Endothelial cell of umbilical vein (primary cell): ENCODE measurements at regions not wholly inside any gene's neighbourhood (a gene's known extent, or its start where the extent isn't known, plus 50 kb on each side); places are given as distances from the start of the nearest gene placed in this dataset.

Experiments used
- BruUV-seq: library from RNA; stranded (reverse); fragments of 400-500 nt; replicated peaks from 2 replicates; lab custom pipeline; 2021; lab: Mats Ljungman, UMichigan
- CTCF ChIA-PET: fragments of 300-600, 350-600 bp; sonication (Branson Sonifier 250); formaldehyde crosslinking; loops from one replicate; lab custom pipeline; 2021; ENCODE audit warnings: antibody characterized with exemption, inconsistent platforms; lab: Charles Lee
- POLR2A ChIA-PET: fragments of 300-600, 350-600 bp; sonication (Branson Sonifier 250); formaldehyde crosslinking; loops from one replicate; lab custom pipeline; 2021; ENCODE audit warnings: antibody characterized with exemption, inconsistent platforms; lab: Charles Lee
- DNase-seq: peaks from one replicate; pipeline ENCODE4 v3.0.0-alpha.2; 2011; ENCODE audit warnings: low read depth, low spot score
- FAIRE-seq: peaks from 2 replicates; lab custom pipeline; 2011; peaks lifted over from hg19 to GRCh38; lab: Jason Lieb, UNC
- H2AFZ ChIP-seq: 2 replicates; pipeline ENCODE4 v1.6.0; 2012; ENCODE audit warnings: low read depth, low read length, control low read depth, inconsistent platforms
- H3K27ac ChIP-seq: 2 replicates; pipeline ENCODE4 v1.5.1; 2011; ENCODE audit warnings: low read depth, mild to moderate bottlenecking, control low read depth, low read length, moderate library complexity; ENCODE audit not compliant: insufficient read depth
- H3K27me3 ChIP-seq, 2 experiments: 2 replicates each; pipeline versions ENCODE4 v1.6.0 to v1.6.1; 2011; ENCODE audit warnings: low read length in 2 of 2, mixed read lengths in 1 of 2; ENCODE audit not compliant: control insufficient read depth in 2 of 2, insufficient read depth in 2 of 2
- H3K36me3 ChIP-seq, 2 experiments: 2 replicates in 1 of 2; 3 replicates in 1 of 2; pipeline ENCODE4 v1.5.1; 2011; ENCODE audit warnings: low read length in 2 of 2, mild to moderate bottlenecking in 1 of 2, moderate library complexity in 1 of 2; ENCODE audit not compliant: control insufficient read depth in 2 of 2, insufficient read depth in 2 of 2; ENCODE audit errors: extremely low read depth in 1 of 2
- H3K4me1 ChIP-seq: 3 replicates; pipeline ENCODE4 v1.5.1; 2011; ENCODE audit warnings: mild to moderate bottlenecking, low read length; ENCODE audit not compliant: control insufficient read depth, insufficient read depth; ENCODE audit errors: extremely low read depth
- H3K4me2 ChIP-seq: 2 replicates; pipeline ENCODE4 v1.6.1; 2011; ENCODE audit warnings: low read length, control low read depth, mixed read lengths; ENCODE audit not compliant: insufficient read depth
- H3K4me3 ChIP-seq, 3 experiments: fragments of 200-600 bp in 1 of 3; sonication (generic), shearing (Covaris generic) in 1 of 3; replicated peaks in 1 of 3; 2 replicates each; pipeline ENCODE4 v1.5.1; 2011 to 2016; ENCODE audit warnings: control low read depth in 3 of 3, low read length in 3 of 3, mild to moderate bottlenecking in 2 of 3, inconsistent platforms in 1 of 3, low read depth in 1 of 3, moderate library complexity in 1 of 3; ENCODE audit not compliant: insufficient read depth in 1 of 3
- H3K79me2 ChIP-seq: 2 replicates; pipeline ENCODE4 v1.6.0; 2012; ENCODE audit warnings: low read length, inconsistent platforms; ENCODE audit not compliant: control insufficient read depth, insufficient read depth
- H3K9ac ChIP-seq: replicated peaks from 2 replicates; pipeline ENCODE3; 2011; ENCODE audit warnings: low read length, control low read depth; ENCODE audit not compliant: insufficient read depth; ENCODE audit errors: extremely low read depth
- H3K9me1 ChIP-seq: replicated peaks from 3 replicates; pipeline ENCODE4 v1.6.0; 2011; ENCODE audit warnings: mild to moderate bottlenecking, low read length; ENCODE audit not compliant: control insufficient read depth, insufficient read depth; ENCODE audit errors: extremely low read depth
- H3K9me3 ChIP-seq: replicated peaks from 2 replicates; pipeline ENCODE4 v1.5.1; 2012; ENCODE audit warnings: low read length, inconsistent platforms; ENCODE audit not compliant: control insufficient read depth, insufficient read depth
- H4K20me1 ChIP-seq: replicated peaks from 2 replicates; pipeline ENCODE3; 2011; ENCODE audit warnings: mild to moderate bottlenecking, low read length; ENCODE audit not compliant: control insufficient read depth, insufficient read depth; ENCODE audit errors: extremely low read depth
- EZH2 ChIP-seq: IDR thresholded peaks from 2 replicates; pipeline ENCODE4 v1.6.1; 2012; ENCODE audit warnings: borderline replicate concordance, low read depth, mild to moderate bottlenecking, moderate library complexity, low read length, inconsistent platforms; ENCODE audit not compliant: severe bottlenecking
- FOS ChIP-seq: IDR thresholded peaks from 2 replicates; pipeline ENCODE4 v1.6.1; 2011; ENCODE audit warnings: mild to moderate bottlenecking, low read length, moderate library complexity, borderline replicate concordance; ENCODE audit not compliant: insufficient read depth
- GATA2 ChIP-seq: IDR thresholded peaks from 2 replicates; pipeline ENCODE4 v1.7.0; 2011; ENCODE audit warnings: low read depth, mild to moderate bottlenecking, moderate library complexity, mixed read lengths, low read length; ENCODE audit not compliant: insufficient read length, insufficient read depth
- JUN ChIP-seq: IDR thresholded peaks from 2 replicates; pipeline ENCODE4 v1.6.1; 2011; ENCODE audit warnings: borderline replicate concordance, low read depth; ENCODE audit not compliant: insufficient read length, insufficient read depth
- MYC ChIP-seq: IDR thresholded peaks from one replicate; pipeline ENCODE4 v1.6.1; 2011; ENCODE audit warnings: mild to moderate bottlenecking, low read depth, low read length
- POLR2A ChIP-seq: IDR thresholded peaks from 2 replicates; pipeline ENCODE4 v1.6.1; 2012; ENCODE audit warnings: low read depth, mild to moderate bottlenecking, control low read depth, low read length
- POLR2AphosphoS5 ChIP-seq: IDR thresholded peaks from 2 replicates; pipeline ENCODE4 v1.6.1; 2012; ENCODE audit warnings: low read depth, mild to moderate bottlenecking, control low read depth, low read length, moderate library complexity; ENCODE audit not compliant: insufficient read depth
- dilution Hi-C: fragments of 300-500 bp; cut with MboI; formaldehyde crosslinking; loops from one replicate; pipeline ENCODE4 v1.15.0; 2019; ENCODE audit warnings: low sequenced_read_pairs; ENCODE audit not compliant: extremely low pct_ligation_motif_present
- intact Hi-C: fragments of 100-400 bp; cut with micrococcal nuclease; formaldehyde crosslinking; loops from one replicate; pipeline ENCODE4 v1.10.0; 2022
- TF ChIP-seq, protein P1 (sequence below): IDR thresholded peaks from 2 replicates; pipeline ENCODE4 v1.6.1; 2011; ENCODE audit not compliant: insufficient read depth, insufficient read length
- TF ChIP-seq, protein P2 (sequence below), 2 donors: IDR thresholded peaks; 1 replicate in 1 of 2; 2 replicates in 1 of 2; pipeline ENCODE4 v1.5.1; 2011; ENCODE audit warnings: low read length in 2 of 2, mild to moderate bottlenecking in 2 of 2, moderate library complexity in 2 of 2, control low read depth in 1 of 2, inconsistent platforms in 1 of 2, low read depth in 1 of 2; ENCODE audit not compliant: insufficient read depth in 1 of 2; ENCODE audit errors: extremely low read depth in 1 of 2

GRCh38 chr13:90120026-90120425 is 1227.5 kb upstream of the MIR17HG start:
- no peaks in the 10 kb centered on the region for H3K36me3 ChIP-seq
- FAIRE-seq (no peak), DNase-seq (no peak)
- BruUV-seq, result no TSS peak
- TF ChIP-seq, protein P1, sequence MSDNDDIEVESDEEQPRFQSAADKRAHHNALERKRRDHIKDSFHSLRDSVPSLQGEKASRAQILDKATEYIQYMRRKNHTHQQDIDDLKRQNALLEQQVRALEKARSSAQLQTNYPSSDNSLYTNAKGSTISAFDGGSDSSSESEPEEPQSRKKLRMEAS, result no peak
- TF ChIP-seq JUN (no peak), FOS (no peak), MYC (no peak), POLR2A (no peak), POLR2AphosphoS5 (no peak), GATA2 (no peak), EZH2 (no peak)
- TF ChIP-seq, protein P2, sequence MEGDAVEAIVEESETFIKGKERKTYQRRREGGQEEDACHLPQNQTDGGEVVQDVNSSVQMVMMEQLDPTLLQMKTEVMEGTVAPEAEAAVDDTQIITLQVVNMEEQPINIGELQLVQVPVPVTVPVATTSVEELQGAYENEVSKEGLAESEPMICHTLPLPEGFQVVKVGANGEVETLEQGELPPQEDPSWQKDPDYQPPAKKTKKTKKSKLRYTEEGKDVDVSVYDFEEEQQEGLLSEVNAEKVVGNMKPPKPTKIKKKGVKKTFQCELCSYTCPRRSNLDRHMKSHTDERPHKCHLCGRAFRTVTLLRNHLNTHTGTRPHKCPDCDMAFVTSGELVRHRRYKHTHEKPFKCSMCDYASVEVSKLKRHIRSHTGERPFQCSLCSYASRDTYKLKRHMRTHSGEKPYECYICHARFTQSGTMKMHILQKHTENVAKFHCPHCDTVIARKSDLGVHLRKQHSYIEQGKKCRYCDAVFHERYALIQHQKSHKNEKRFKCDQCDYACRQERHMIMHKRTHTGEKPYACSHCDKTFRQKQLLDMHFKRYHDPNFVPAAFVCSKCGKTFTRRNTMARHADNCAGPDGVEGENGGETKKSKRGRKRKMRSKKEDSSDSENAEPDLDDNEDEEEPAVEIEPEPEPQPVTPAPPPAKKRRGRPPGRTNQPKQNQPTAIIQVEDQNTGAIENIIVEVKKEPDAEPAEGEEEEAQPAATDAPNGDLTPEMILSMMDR (IDR thresholded peaks at IDR 0.05; ENCODE audit: extremely low read depth in 1 of 2, insufficient read depth in 1 of 2, low read depth in 1 of 2, low read length in 2 of 2), result no peak
- H3K27me3 ChIP-seq, result no peaks in the 10 kb centered on the region
- dilution Hi-C loops, result no loop called here
- no peak overlapping the region for H3K4me3 ChIP-seq
- no peak overlapping the region for H3K4me2 ChIP-seq
- no peaks in the 10 kb centered on the region for H3K9me1 ChIP-seq
- no peak overlapping the region for H2AFZ ChIP-seq
- H4K20me1 ChIP-seq, result no peaks in the 10 kb centered on the region
- no peak overlapping the region for H3K27ac ChIP-seq
- H3K9me3 ChIP-seq, result no peaks in the 10 kb centered on the region
- CTCF ChIA-PET, result no interaction called here
- intact Hi-C loops, result no loop called here
- no peaks in the 10 kb centered on the region for H3K4me1 ChIP-seq
- H3K9ac ChIP-seq, result no peak overlapping the region
- no peaks in the 10 kb centered on the region for H3K79me2 ChIP-seq
- POLR2A ChIA-PET, result no interaction called here
